ENCODE measurements at regions not wholly inside any gene's neighbourhood (a gene's known extent, or its start where the extent isn't known, plus 50 kb on each side); places are given as distances from the start of the nearest gene placed in this dataset.
"Not testable (repeated sequence)": the region's sequence is repeated elsewhere in the genome, so short reads cannot be mapped to it uniquely, and the experiment has no call there.

- no peak for DNase-seq (ENCODE audit: low spot score)
Observed at GRCh38 chr7:67301667-67302066, 305.0 kb downstream of the TYW1 start.

GRCh38 chr7:67302113-67303039 lies 305.7 kb downstream of the TYW1 start:
- peak; percentile 100 for DNase-seq (ENCODE audit: low spot score)

GRCh38 chr7:67304846-67305245 lies 308.2 kb downstream of the TYW1 start:
- not testable (repeated sequence) for DNase-seq (ENCODE audit: low spot score)

- DNase-seq (ENCODE audit: low spot score) = no peak
Observed at GRCh38 chr7:67306331-67306730, 309.7 kb downstream of the TYW1 start.

- no peak for DNase-seq (ENCODE audit: low spot score)
Observed at GRCh38 chr7:67309764-67310549, 313.3 kb downstream of the TYW1 start.

- no peak for DNase-seq (ENCODE audit: low spot score)
Observed at GRCh38 chr7:67311901-67312300, 315.3 kb downstream of the TYW1 start.

- DNase-seq (ENCODE audit: low spot score) = no peak
Observed at GRCh38 chr7:67313213-67313612, 316.6 kb downstream of the TYW1 start.

GRCh38 chr7:67316902-67317301 lies 320.3 kb downstream of the TYW1 start:
- not testable (repeated sequence) for DNase-seq (ENCODE audit: low spot score)

GRCh38 chr7:67328257-67328656 lies 331.6 kb downstream of the TYW1 start:
- not testable (repeated sequence) for DNase-seq (ENCODE audit: low spot score)

GRCh38 chr7:67335165-67335564 lies 338.5 kb downstream of the TYW1 start:
- not testable (repeated sequence) for DNase-seq (ENCODE audit: low spot score)

GRCh38 chr7:67335663-67336062 lies 339.0 kb downstream of the TYW1 start:
- DNase-seq (ENCODE audit: low spot score) = not testable (repeated sequence)

- DNase-seq (ENCODE audit: low spot score) = not testable (repeated sequence)
Observed at GRCh38 chr7:67338545-67338944, 341.9 kb downstream of the TYW1 start.

GRCh38 chr7:67341153-67341768 lies 344.6 kb downstream of the TYW1 start:
- DNase-seq (ENCODE audit: low spot score) = no peak

- no peak for DNase-seq (ENCODE audit: low spot score)
Observed at GRCh38 chr7:67343114-67343513, 346.5 kb downstream of the TYW1 start.

- DNase-seq (ENCODE audit: low spot score) = no peak
Observed at GRCh38 chr7:67343572-67343971, 346.9 kb downstream of the TYW1 start.

GRCh38 chr7:67344481-67345193 lies 348.0 kb downstream of the TYW1 start:
- no peak for DNase-seq (ENCODE audit: low spot score)

- DNase-seq (ENCODE audit: low spot score) = no peak
Observed at GRCh38 chr7:67346126-67346525, 349.5 kb downstream of the TYW1 start.

- no peak for DNase-seq (ENCODE audit: low spot score)
Observed at GRCh38 chr7:67346876-67347275, 350.2 kb downstream of the TYW1 start.

GRCh38 chr7:67348171-67348570 lies 351.5 kb downstream of the TYW1 start:
- no peak for DNase-seq (ENCODE audit: low spot score)

GRCh38 chr7:67357653-67358052 lies 361.0 kb downstream of the TYW1 start:
- DNase-seq (ENCODE audit: low spot score) = not testable (repeated sequence)

- DNase-seq (ENCODE audit: low spot score) = not testable (repeated sequence)
Observed at GRCh38 chr7:67358316-67358715, 361.7 kb downstream of the TYW1 start.
